GM19452 (cell line): ENCODE measurements at regions not wholly inside any gene's neighbourhood (a gene's known extent, or its start where the extent isn't known, plus 50 kb on each side); places are given as distances from the start of the nearest gene placed in this dataset.

Experiments used
- ATAC-seq: cut with Tn5 transposase; IDR thresholded peaks from one replicate; pipeline ENCODE4 v1.9.1; 2021; ENCODE audit not compliant: unreplicated experiment

- ATAC-seq, result no peak
Observed at GRCh38 chr5:15027764-15028163, 156.2 kb upstream of the ANKH start.

GRCh38 chr5:15026944-15027343, 155.4 kb upstream of the ANKH start:
- no peak for ATAC-seq

GRCh38 chr5:15026011-15026893, 154.7 kb upstream of the ANKH start:
- ATAC-seq, result no peak

- ATAC-seq, result no peak
Observed at GRCh38 chr5:15023846-15024245, 152.3 kb upstream of the ANKH start.

GRCh38 chr5:15023266-15023665, 151.7 kb upstream of the ANKH start:
- ATAC-seq, result no peak

GRCh38 chr5:15021266-15022046, 149.9 kb upstream of the ANKH start:
- no peak for ATAC-seq

GRCh38 chr5:15020736-15021135, 149.2 kb upstream of the ANKH start:
- no peak for ATAC-seq

GRCh38 chr5:15014809-15015208, 143.2 kb upstream of the ANKH start:
- ATAC-seq, result no peak

- ATAC-seq, result no peak
Observed at GRCh38 chr5:15013654-15014463, 142.3 kb upstream of the ANKH start.

GRCh38 chr5:15012061-15012460, 140.5 kb upstream of the ANKH start:
- ATAC-seq, result no peak

- no peak for ATAC-seq
Observed at GRCh38 chr5:15010936-15011335, 139.4 kb upstream of the ANKH start.

GRCh38 chr5:15009420-15009819, 137.8 kb upstream of the ANKH start:
- no peak for ATAC-seq

- no peak for ATAC-seq
Observed at GRCh38 chr5:15008921-15009320, 137.3 kb upstream of the ANKH start.

GRCh38 chr5:15008476-15008875, 136.9 kb upstream of the ANKH start:
- no peak for ATAC-seq

- ATAC-seq, result no peak
Observed at GRCh38 chr5:15007646-15008045, 136.1 kb upstream of the ANKH start.

GRCh38 chr5:15004506-15004905, 132.9 kb upstream of the ANKH start:
- no peak for ATAC-seq

GRCh38 chr5:15003511-15003920, 131.9 kb upstream of the ANKH start:
- ATAC-seq, result peak; percentile 94

- ATAC-seq, result no peak
Observed at GRCh38 chr5:15002791-15003190, 131.2 kb upstream of the ANKH start.

GRCh38 chr5:15002173-15002572, 130.6 kb upstream of the ANKH start:
- ATAC-seq, result no peak

- no peak for ATAC-seq
Observed at GRCh38 chr5:15001517-15001916, 129.9 kb upstream of the ANKH start.

GRCh38 chr5:14998491-14998890, 126.9 kb upstream of the ANKH start:
- no peak for ATAC-seq
